ENCODE measurements at regions not wholly inside any gene's neighbourhood (a gene's known extent, or its start where the extent isn't known, plus 50 kb on each side); places are given as distances from the start of the nearest gene placed in this dataset.
"Not testable (repeated sequence)": the region's sequence is repeated elsewhere in the genome, so short reads cannot be mapped to it uniquely, and the experiment has no call there.

DNA sequence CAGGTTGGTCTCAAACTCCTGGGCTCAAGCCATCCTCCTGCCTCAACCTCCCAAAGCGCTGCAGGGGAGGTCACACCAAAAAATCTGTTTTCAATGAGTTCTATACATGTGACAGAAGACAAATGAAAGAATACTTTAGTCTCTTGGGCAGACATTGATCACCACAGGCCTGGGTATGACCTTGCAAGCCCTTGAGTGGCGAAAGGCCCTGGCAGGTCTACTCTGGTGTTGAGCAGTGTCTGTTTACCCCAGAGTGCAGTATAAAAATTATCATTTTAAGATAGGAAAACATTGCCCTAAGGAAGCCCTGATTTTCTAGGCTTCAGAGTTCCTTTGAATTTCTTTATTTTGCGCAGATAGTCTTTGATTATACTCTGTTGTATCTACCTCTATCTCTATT, 61.6 kb upstream of the GBE1 start:
- no peak overlapping the region for H3K4me3 ChIP-seq
- no peak for DNase-seq
- H3K4me1 ChIP-seq: no peaks in the 10 kb centered on the region
- H3K27me3 ChIP-seq: no peaks in the 10 kb centered on the region
- no peak overlapping the region for H3K27ac ChIP-seq
- H3K9me3 ChIP-seq: no peaks in the 10 kb centered on the region
- no peaks in the 10 kb centered on the region for H3K36me3 ChIP-seq
- TF ChIP-seq, protein P1, sequence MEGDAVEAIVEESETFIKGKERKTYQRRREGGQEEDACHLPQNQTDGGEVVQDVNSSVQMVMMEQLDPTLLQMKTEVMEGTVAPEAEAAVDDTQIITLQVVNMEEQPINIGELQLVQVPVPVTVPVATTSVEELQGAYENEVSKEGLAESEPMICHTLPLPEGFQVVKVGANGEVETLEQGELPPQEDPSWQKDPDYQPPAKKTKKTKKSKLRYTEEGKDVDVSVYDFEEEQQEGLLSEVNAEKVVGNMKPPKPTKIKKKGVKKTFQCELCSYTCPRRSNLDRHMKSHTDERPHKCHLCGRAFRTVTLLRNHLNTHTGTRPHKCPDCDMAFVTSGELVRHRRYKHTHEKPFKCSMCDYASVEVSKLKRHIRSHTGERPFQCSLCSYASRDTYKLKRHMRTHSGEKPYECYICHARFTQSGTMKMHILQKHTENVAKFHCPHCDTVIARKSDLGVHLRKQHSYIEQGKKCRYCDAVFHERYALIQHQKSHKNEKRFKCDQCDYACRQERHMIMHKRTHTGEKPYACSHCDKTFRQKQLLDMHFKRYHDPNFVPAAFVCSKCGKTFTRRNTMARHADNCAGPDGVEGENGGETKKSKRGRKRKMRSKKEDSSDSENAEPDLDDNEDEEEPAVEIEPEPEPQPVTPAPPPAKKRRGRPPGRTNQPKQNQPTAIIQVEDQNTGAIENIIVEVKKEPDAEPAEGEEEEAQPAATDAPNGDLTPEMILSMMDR (IDR thresholded peaks at IDR 0.05): no peak

DNA sequence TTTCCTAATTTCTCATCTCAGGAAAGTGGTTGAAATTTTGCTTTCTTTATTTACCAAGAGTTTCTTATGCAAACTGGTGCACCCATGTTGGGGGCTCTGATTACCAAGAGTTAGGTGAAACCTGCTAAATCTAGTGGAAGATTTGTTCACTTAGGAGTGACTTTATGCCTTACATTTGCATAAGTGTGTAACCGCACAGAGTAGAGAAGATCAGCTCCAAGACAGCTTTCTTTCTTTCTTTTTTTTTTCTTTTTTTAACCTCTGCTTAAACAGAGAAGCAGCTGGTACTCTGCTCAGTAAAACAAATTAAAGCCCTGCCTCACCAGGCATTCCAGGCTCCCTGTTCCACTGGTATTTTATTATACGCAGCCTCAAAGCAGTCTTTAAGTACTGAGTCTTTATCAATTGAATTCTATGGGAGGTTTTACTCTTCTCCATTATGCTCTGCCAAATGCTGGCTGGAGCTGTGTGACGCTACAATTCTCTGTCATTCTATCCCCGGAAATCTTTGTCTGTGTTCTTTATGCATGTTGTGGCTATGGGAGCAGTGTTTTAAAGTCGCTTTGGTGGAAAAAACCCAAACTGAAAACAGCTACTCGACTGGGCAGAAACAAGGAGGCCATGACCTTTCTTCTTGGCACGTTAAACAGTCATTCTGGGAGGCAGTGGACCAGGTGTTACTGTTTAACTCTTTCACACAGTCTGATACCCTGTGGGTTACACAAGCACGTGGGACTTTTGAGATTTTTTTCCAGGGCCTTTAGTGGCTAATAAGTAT, 55.2 kb upstream of the GBE1 start:
- Histone ChIP-seq H3K27me3 (no peaks in the 10 kb centered on the region), H3K4me3 (no peak overlapping the region), H3K36me3 (no peaks in the 10 kb centered on the region), H3K4me1 (no peaks in the 10 kb centered on the region), H3K27ac (no peak overlapping the region), H3K9me3 (no peaks in the 10 kb centered on the region)
- DNase-seq: no peak
- TF ChIP-seq POLR2A (IDR thresholded peaks at IDR 0.05): no peak
- TF ChIP-seq, protein P1 (IDR thresholded peaks at IDR 0.05): no peak

DNA sequence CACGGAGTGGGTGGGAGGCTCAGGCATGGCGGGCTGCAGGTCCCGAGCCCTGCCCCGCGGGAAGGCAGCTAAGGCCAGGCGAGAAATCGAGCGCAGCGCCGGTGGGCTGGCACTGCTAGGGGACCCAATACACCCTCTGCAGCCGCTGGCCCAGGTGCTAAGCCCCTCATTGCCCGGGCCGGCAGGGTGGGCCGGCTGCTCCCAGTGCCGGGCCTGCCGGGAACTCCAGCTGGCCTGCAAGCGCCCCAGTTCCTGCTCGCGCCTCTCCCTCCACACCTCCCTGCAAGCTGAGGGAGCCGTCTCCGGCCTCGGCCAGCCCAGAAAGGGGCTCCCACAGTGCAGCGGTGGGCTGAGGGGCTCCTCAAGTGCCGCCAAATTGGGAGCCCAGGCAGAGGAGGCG, 50.7 kb upstream of the GBE1 start:
- not testable (repeated sequence) for DNase-seq, H3K27me3 ChIP-seq, H3K9me3 ChIP-seq, H3K4me1 ChIP-seq, H3K4me3 ChIP-seq, H3K27ac ChIP-seq, H3K36me3 ChIP-seq

All from Peyer's patch (tissue), 4 donors.